Caki2 (cell line): ENCODE measurements at regions not wholly inside any gene's neighbourhood (a gene's known extent, or its start where the extent isn't known, plus 50 kb on each side); places are given as distances from the start of the nearest gene placed in this dataset.
"Not testable (repeated sequence)": the region's sequence is repeated elsewhere in the genome, so short reads cannot be mapped to it uniquely, and the experiment has no call there.

Experiments
- DNase-seq: peaks from one replicate; pipeline ENCODE4 v3.0.0-alpha.2; 2015; ENCODE audit warnings: low read depth
- in situ Hi-C: cut with HindIII; loops from 2 replicates; pipeline ENCODE4 v1.10.0; 2016; ENCODE audit warnings: low sequenced_read_pairs, low pct_unique_long_range_greater_than_20kb, mixed read lengths

- no peak for DNase-seq
- in situ Hi-C loops = no loop called here
Measured at GRCh38 chr6:27758491-27758890, 153.7 kb downstream of the OR2B2 start.

GRCh38 chr6:27757307-27757706 lies 154.9 kb downstream of the OR2B2 start:
- DNase-seq = no peak
- in situ Hi-C loops = no loop called here

GRCh38 chr6:27755768-27756167 lies 156.4 kb downstream of the OR2B2 start:
- DNase-seq = no peak
- in situ Hi-C loops = no loop called here

- in situ Hi-C loops = no loop called here
- DNase-seq = no peak
Measured at GRCh38 chr6:27754408-27754782, 157.8 kb downstream of the OR2B2 start.

GRCh38 chr6:27753668-27754407 lies 158.4 kb downstream of the OR2B2 start:
- peak; percentile 90 for DNase-seq
- in situ Hi-C loops = no loop called here

- peak; percentile 93 for DNase-seq
- in situ Hi-C loops = no loop called here
Measured at GRCh38 chr6:27752038-27752885, 159.9 kb downstream of the OR2B2 start.

GRCh38 chr6:27748661-27749060 lies 163.5 kb downstream of the OR2B2 start:
- in situ Hi-C loops = no loop called here
- no peak for DNase-seq

GRCh38 chr6:27747637-27748036 lies 164.6 kb downstream of the OR2B2 start:
- in situ Hi-C loops = no loop called here
- DNase-seq = no peak

- DNase-seq, in situ Hi-C loops: not testable (repeated sequence)
Measured at GRCh38 chr6:27746860-27747259, 165.3 kb downstream of the OR2B2 start.

- in situ Hi-C loops = no loop called here
Measured at GRCh38 chr6:27743787-27744186, 168.4 kb downstream of the OR2B2 start.

GRCh38 chr6:27742833-27743573 lies 169.2 kb downstream of the OR2B2 start:
- in situ Hi-C loops = no loop called here
- DNase-seq = no peak

More at GRCh38 chr6:27743787-27744186, 168.4 kb downstream of the OR2B2 start:
- DNase-seq = no peak

- DNase-seq, in situ Hi-C loops: not testable (repeated sequence)
Measured at GRCh38 chr6:27739902-27740301, 172.3 kb downstream of the OR2B2 start.

- in situ Hi-C loops = no loop called here
- DNase-seq = no peak
Measured at GRCh38 chr6:27736686-27737085, 175.5 kb downstream of the OR2B2 start.

GRCh38 chr6:27728442-27728841 lies 183.8 kb downstream of the OR2B2 start:
- no peak for DNase-seq
- in situ Hi-C loops = no loop called here

GRCh38 chr6:27726619-27727023 lies 185.6 kb downstream of the OR2B2 start:
- DNase-seq = no peak
- in situ Hi-C loops = no loop called here

GRCh38 chr6:27720607-27721580 lies 191.3 kb downstream of the OR2B2 start:
- in situ Hi-C loops = no loop called here
- peak; percentile 60 for DNase-seq

GRCh38 chr6:27719039-27719438 lies 193.2 kb downstream of the OR2B2 start:
- DNase-seq = peak; percentile 68
- in situ Hi-C loops = not testable (repeated sequence)

- in situ Hi-C loops = no loop called here
- DNase-seq = no peak
Measured at GRCh38 chr6:27706431-27706830, 205.8 kb downstream of the OR2B2 start.
